ENCODE measurements at regions not wholly inside any gene's neighbourhood (a gene's known extent, or its start where the extent isn't known, plus 50 kb on each side); places are given as distances from the start of the nearest gene placed in this dataset.

DNA sequence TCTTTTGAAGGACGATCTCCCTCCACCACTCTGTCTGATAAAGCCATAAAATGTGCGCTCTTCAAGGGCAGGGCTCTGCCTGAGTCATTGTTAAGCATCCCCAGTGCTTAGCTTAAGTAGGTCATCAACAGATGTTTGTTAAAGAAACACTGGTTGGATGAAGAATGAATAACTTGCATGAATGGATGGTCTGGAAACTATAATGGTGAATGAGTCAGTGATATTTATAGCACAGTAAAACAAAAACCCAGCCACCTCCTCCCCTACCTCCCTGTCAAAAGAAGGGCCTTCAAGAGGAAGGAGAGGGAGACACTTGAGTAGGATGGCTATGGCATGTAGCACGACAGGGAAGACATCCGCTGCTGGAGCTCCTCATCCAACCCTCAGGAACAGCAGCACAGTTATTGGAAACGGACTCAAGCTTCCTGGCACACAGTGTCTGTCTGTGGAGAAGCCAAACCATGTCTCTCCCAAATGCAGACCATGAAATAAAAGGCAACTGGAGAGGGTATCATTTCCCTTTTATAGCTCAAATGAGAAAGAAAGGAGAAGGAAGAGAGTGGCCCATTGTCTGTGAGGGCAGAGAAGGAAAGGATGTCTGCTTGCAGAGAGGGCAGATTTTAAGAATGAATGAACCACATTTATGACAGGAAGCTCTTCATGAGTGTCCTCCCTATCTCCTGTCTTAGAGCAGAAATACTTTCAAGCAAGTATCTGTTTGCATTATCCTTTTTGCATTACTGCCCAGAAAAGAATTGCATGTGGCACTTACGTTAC, 183.5 kb upstream of the UBL3 start:
- no peaks in the 10 kb centered on the region for H3K36me3 ChIP-seq (ENCODE audit: low read depth, missing control alignments)
- TF ChIP-seq CTCF (IDR thresholded peaks at IDR 0.05) (no peak), POLR2A (IDR thresholded peaks at IDR 0.05) (no peak)
- DNase-seq: no peak
- H3K27me3 ChIP-seq: no peaks in the 10 kb centered on the region
- intact Hi-C loops (cut with DNase I; ENCODE audit: low total_unique reads): no loop called here
- H3K27ac ChIP-seq: no peak overlapping the region
- H3K4me3 ChIP-seq: no peak overlapping the region
- H3K9me3 ChIP-seq: no peaks in the 10 kb centered on the region
- WGBS, 2 donors: 58 to 62% methylated on average over 6 of the region's 6 CpGs
- no peaks in the 10 kb centered on the region for H3K4me1 ChIP-seq

DNA sequence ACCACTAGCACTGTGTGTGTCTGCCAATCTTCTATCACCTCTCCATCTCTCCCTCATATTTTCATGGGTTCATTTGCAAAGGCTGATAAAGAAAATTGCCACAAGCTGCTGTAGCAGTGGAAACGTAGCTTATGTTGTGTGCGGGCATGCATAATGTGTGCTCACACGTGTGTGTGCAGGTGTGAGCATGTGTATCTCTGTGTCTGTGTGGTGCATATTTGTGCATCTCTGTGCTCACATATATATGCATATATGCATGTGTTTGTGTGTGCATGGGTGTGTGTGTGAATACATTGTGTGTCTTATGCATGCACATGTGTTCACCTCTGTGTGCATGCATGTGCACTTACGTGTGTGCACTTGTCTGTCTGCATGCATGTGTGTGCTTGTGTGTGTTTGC, 181.8 kb upstream of the UBL3 start:
- H3K4me1 ChIP-seq: no peaks in the 10 kb centered on the region
- no peaks in the 10 kb centered on the region for H3K9me3 ChIP-seq
- H3K4me3 ChIP-seq: no peak overlapping the region
- no peak for DNase-seq
- H3K27me3 ChIP-seq: no peaks in the 10 kb centered on the region
- no peak overlapping the region for H3K27ac ChIP-seq
- no peaks in the 10 kb centered on the region for H3K36me3 ChIP-seq (ENCODE audit: low read depth, missing control alignments)
- intact Hi-C loops (cut with DNase I; ENCODE audit: low total_unique reads): no loop called here
- WGBS, 2 donors: 75 to 86% methylated on average over 4 of the region's 4 CpGs
- TF ChIP-seq POLR2A (IDR thresholded peaks at IDR 0.05) (no peak), CTCF (IDR thresholded peaks at IDR 0.05) (no peak)

- intact Hi-C loops (cut with DNase I; ENCODE audit: low total_unique reads): no loop called here
Observed at GRCh38 chr13:30031488-30031887, 181.1 kb upstream of the UBL3 start.

GRCh38 chr13:30030141-30030750, 179.8 kb upstream of the UBL3 start:
- WGBS, 2 donors: 79 to 82% methylated on average over 4 of the region's 4 CpGs
- DNase-seq: no peak
- no peaks in the 10 kb centered on the region for H3K4me1 ChIP-seq
- no peaks in the 10 kb centered on the region for H3K27me3 ChIP-seq
- no peaks in the 10 kb centered on the region for H3K9me3 ChIP-seq
- intact Hi-C loops (cut with DNase I; ENCODE audit: low total_unique reads): no loop called here
- no peaks in the 10 kb centered on the region for H3K36me3 ChIP-seq (ENCODE audit: low read depth, missing control alignments)
- no peak overlapping the region for H3K4me3 ChIP-seq
- TF ChIP-seq POLR2A (IDR thresholded peaks at IDR 0.05): no peak
- TF ChIP-seq CTCF (IDR thresholded peaks at IDR 0.05): no peak
- no peak overlapping the region for H3K27ac ChIP-seq

More at GRCh38 chr13:30031488-30031887, 181.1 kb upstream of the UBL3 start:
- no peak overlapping the region for H3K4me3 ChIP-seq
- 83 to 93% methylated on average over 5 of the region's 5 CpGs for WGBS, 2 donors
- no peaks in the 10 kb centered on the region for H3K9me3 ChIP-seq
- H3K4me1 ChIP-seq: no peaks in the 10 kb centered on the region
- no peak overlapping the region for H3K27ac ChIP-seq
- TF ChIP-seq POLR2A (IDR thresholded peaks at IDR 0.05) (no peak), CTCF (IDR thresholded peaks at IDR 0.05) (no peak)
- no peaks in the 10 kb centered on the region for H3K36me3 ChIP-seq (ENCODE audit: low read depth, missing control alignments)
- DNase-seq: no peak
- no peaks in the 10 kb centered on the region for H3K27me3 ChIP-seq
